ENCODE measurements at regions not wholly inside any gene's neighbourhood (a gene's known extent, or its start where the extent isn't known, plus 50 kb on each side); places are given as distances from the start of the nearest gene placed in this dataset.

- TF ChIP-seq, protein P1, sequence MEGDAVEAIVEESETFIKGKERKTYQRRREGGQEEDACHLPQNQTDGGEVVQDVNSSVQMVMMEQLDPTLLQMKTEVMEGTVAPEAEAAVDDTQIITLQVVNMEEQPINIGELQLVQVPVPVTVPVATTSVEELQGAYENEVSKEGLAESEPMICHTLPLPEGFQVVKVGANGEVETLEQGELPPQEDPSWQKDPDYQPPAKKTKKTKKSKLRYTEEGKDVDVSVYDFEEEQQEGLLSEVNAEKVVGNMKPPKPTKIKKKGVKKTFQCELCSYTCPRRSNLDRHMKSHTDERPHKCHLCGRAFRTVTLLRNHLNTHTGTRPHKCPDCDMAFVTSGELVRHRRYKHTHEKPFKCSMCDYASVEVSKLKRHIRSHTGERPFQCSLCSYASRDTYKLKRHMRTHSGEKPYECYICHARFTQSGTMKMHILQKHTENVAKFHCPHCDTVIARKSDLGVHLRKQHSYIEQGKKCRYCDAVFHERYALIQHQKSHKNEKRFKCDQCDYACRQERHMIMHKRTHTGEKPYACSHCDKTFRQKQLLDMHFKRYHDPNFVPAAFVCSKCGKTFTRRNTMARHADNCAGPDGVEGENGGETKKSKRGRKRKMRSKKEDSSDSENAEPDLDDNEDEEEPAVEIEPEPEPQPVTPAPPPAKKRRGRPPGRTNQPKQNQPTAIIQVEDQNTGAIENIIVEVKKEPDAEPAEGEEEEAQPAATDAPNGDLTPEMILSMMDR (IDR thresholded peaks at IDR 0.05), result no peak
- TF ChIP-seq, protein P2, sequence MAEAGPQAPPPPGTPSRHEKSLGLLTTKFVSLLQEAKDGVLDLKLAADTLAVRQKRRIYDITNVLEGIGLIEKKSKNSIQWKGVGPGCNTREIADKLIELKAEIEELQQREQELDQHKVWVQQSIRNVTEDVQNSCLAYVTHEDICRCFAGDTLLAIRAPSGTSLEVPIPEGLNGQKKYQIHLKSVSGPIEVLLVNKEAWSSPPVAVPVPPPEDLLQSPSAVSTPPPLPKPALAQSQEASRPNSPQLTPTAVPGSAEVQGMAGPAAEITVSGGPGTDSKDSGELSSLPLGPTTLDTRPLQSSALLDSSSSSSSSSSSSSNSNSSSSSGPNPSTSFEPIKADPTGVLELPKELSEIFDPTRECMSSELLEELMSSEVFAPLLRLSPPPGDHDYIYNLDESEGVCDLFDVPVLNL (CRISPR knock-in tag; IDR thresholded peaks at IDR 0.05; ENCODE audit: borderline replicate concordance, low read depth), result no peak
Measured at GRCh38 chr15:81812456-81812855, 233.4 kb downstream of the MEX3B start.
